ENCODE measurements at regions not wholly inside any gene's neighbourhood (a gene's known extent, or its start where the extent isn't known, plus 50 kb on each side); places are given as distances from the start of the nearest gene placed in this dataset.

DNA sequence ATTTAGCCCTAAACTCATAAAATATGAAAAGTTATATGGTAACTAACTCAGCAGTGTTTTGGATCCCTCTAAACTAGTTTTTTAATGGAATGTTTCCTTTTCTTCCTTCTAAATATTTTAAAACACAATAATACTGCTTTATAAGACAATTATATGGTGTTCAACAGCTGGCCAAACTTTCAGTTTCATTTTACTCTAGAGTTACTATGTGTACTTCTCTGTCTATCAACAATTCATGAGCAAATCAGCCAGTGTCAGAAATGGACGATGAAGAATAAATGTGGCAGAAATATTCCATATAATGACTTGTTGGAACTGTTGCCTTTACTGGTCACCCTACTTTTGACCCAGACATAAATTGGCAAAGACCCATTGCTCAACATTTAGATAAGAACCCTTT lies 64.8 kb upstream of the CXXC4 start:
- no peaks in the 10 kb centered on the region for H3K79me2 ChIP-seq (replicated peaks; ENCODE audit: insufficient read depth)
- no peak overlapping the region for H3K4me2 ChIP-seq
- H3K27ac ChIP-seq (ENCODE audit: low read depth), result no peak overlapping the region
- no peaks in the 10 kb centered on the region for H3K4me1 ChIP-seq (ENCODE audit: insufficient read depth)
- no peaks in the 10 kb centered on the region for H3K36me3 ChIP-seq (ENCODE audit: insufficient read depth)
- Mint-ChIP-seq H3K9me3 (peaks cover 6% of the 10 kb centered on the region; the same call in 1 of the 3 replicates), H3K27ac (no peak overlapping the region), H3K36me3 (ENCODE audit: low read depth) (no peaks in the 10 kb centered on the region), H3K4me1 (no peaks in the 10 kb centered on the region), H3K27me3 (ENCODE audit: insufficient read depth, low read depth, poor library complexity) (no peaks in the 10 kb centered on the region), H3K4me3 (no peak overlapping the region)
- DNase-seq (ENCODE audit: low spot score) (no peak), ATAC-seq (no peak)
- H3K27me3 ChIP-seq (ENCODE audit: insufficient read depth), result no peaks in the 10 kb centered on the region
- no peak overlapping the region for H3K4me3 ChIP-seq
- no peak for TF ChIP-seq ZNF331 (CRISPR knock-in tag; IDR thresholded peaks at IDR 0.05; ENCODE audit: low read depth)
- TF ChIP-seq ETS1 (IDR thresholded peaks at IDR 0.05), result no peak
- TF ChIP-seq, protein P1, sequence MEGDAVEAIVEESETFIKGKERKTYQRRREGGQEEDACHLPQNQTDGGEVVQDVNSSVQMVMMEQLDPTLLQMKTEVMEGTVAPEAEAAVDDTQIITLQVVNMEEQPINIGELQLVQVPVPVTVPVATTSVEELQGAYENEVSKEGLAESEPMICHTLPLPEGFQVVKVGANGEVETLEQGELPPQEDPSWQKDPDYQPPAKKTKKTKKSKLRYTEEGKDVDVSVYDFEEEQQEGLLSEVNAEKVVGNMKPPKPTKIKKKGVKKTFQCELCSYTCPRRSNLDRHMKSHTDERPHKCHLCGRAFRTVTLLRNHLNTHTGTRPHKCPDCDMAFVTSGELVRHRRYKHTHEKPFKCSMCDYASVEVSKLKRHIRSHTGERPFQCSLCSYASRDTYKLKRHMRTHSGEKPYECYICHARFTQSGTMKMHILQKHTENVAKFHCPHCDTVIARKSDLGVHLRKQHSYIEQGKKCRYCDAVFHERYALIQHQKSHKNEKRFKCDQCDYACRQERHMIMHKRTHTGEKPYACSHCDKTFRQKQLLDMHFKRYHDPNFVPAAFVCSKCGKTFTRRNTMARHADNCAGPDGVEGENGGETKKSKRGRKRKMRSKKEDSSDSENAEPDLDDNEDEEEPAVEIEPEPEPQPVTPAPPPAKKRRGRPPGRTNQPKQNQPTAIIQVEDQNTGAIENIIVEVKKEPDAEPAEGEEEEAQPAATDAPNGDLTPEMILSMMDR (conservative IDR thresholded peaks at IDR 0.05; ENCODE audit: low read depth in 2 of 2), result no peak
- no peak for TF ChIP-seq POLR2AphosphoS5 (IDR thresholded peaks at IDR 0.05; ENCODE audit: low read depth)
- H4K20me1 ChIP-seq (replicated peaks; ENCODE audit: insufficient read depth), result no peaks in the 10 kb centered on the region
- H3K9me2 ChIP-seq (ENCODE audit: insufficient read depth), result no peaks in the 10 kb centered on the region
- no peak overlapping the region for H2AFZ ChIP-seq
- no peaks in the 10 kb centered on the region for H3F3A ChIP-seq (replicated peaks; ENCODE audit: low read depth)

DNA sequence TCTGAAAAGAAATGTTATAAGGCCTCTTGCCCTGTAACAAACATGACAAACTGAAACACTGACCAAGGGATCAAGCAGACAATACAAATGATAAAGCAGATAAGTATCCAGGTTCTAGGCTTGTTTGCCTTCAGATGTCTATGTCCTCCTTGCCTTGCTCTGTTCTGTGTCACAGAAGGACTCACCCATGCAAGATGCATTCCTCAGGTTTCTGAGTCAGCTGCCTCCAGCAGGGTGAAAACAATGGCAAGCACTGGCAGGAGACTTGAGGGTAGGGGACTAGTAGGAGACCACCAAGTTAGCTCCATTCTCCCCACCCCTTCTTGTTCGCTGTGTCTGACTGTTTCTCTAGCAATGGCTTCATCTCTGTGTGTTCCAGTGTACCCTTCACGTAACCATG lies 76.6 kb upstream of the CXXC4 start:
- Histone ChIP-seq H3K27me3 (ENCODE audit: insufficient read depth) (no peaks in the 10 kb centered on the region), H3K79me2 (replicated peaks; ENCODE audit: insufficient read depth) (no peaks in the 10 kb centered on the region), H3K4me1 (ENCODE audit: insufficient read depth) (no peaks in the 10 kb centered on the region), H4K20me1 (replicated peaks; ENCODE audit: insufficient read depth) (no peaks in the 10 kb centered on the region), H3K9me2 (ENCODE audit: insufficient read depth) (no peaks in the 10 kb centered on the region; the same call in 1 of the 2 replicates), H3F3A (replicated peaks; ENCODE audit: low read depth) (no peaks in the 10 kb centered on the region), H2AFZ (no peak overlapping the region), H3K4me2 (no peak overlapping the region; the same call in 1 of the 2 replicates), H3K36me3 (ENCODE audit: insufficient read depth) (no peaks in the 10 kb centered on the region), H3K27ac (ENCODE audit: low read depth) (no peak overlapping the region), H3K4me3 (no peak overlapping the region)
- Mint-ChIP-seq H3K27me3 (ENCODE audit: insufficient read depth, low read depth, poor library complexity) (no peaks in the 10 kb centered on the region), H3K9me3 (no peaks in the 10 kb centered on the region; the same call in 2 of the 3 replicates), H3K4me1 (peaks cover 6% of the 10 kb centered on the region; the same call in 2 of the 3 replicates), H3K36me3 (ENCODE audit: low read depth) (no peaks in the 10 kb centered on the region), H3K27ac (no peak overlapping the region), H3K4me3 (no peak overlapping the region)
- ATAC-seq (peak; percentile 65), DNase-seq (ENCODE audit: low spot score) (no peak)
- no peak for TF ChIP-seq CREB1 (CRISPR knock-in tag; IDR thresholded peaks at IDR 0.05; ENCODE audit: low read depth)
- TF ChIP-seq, protein P2, sequence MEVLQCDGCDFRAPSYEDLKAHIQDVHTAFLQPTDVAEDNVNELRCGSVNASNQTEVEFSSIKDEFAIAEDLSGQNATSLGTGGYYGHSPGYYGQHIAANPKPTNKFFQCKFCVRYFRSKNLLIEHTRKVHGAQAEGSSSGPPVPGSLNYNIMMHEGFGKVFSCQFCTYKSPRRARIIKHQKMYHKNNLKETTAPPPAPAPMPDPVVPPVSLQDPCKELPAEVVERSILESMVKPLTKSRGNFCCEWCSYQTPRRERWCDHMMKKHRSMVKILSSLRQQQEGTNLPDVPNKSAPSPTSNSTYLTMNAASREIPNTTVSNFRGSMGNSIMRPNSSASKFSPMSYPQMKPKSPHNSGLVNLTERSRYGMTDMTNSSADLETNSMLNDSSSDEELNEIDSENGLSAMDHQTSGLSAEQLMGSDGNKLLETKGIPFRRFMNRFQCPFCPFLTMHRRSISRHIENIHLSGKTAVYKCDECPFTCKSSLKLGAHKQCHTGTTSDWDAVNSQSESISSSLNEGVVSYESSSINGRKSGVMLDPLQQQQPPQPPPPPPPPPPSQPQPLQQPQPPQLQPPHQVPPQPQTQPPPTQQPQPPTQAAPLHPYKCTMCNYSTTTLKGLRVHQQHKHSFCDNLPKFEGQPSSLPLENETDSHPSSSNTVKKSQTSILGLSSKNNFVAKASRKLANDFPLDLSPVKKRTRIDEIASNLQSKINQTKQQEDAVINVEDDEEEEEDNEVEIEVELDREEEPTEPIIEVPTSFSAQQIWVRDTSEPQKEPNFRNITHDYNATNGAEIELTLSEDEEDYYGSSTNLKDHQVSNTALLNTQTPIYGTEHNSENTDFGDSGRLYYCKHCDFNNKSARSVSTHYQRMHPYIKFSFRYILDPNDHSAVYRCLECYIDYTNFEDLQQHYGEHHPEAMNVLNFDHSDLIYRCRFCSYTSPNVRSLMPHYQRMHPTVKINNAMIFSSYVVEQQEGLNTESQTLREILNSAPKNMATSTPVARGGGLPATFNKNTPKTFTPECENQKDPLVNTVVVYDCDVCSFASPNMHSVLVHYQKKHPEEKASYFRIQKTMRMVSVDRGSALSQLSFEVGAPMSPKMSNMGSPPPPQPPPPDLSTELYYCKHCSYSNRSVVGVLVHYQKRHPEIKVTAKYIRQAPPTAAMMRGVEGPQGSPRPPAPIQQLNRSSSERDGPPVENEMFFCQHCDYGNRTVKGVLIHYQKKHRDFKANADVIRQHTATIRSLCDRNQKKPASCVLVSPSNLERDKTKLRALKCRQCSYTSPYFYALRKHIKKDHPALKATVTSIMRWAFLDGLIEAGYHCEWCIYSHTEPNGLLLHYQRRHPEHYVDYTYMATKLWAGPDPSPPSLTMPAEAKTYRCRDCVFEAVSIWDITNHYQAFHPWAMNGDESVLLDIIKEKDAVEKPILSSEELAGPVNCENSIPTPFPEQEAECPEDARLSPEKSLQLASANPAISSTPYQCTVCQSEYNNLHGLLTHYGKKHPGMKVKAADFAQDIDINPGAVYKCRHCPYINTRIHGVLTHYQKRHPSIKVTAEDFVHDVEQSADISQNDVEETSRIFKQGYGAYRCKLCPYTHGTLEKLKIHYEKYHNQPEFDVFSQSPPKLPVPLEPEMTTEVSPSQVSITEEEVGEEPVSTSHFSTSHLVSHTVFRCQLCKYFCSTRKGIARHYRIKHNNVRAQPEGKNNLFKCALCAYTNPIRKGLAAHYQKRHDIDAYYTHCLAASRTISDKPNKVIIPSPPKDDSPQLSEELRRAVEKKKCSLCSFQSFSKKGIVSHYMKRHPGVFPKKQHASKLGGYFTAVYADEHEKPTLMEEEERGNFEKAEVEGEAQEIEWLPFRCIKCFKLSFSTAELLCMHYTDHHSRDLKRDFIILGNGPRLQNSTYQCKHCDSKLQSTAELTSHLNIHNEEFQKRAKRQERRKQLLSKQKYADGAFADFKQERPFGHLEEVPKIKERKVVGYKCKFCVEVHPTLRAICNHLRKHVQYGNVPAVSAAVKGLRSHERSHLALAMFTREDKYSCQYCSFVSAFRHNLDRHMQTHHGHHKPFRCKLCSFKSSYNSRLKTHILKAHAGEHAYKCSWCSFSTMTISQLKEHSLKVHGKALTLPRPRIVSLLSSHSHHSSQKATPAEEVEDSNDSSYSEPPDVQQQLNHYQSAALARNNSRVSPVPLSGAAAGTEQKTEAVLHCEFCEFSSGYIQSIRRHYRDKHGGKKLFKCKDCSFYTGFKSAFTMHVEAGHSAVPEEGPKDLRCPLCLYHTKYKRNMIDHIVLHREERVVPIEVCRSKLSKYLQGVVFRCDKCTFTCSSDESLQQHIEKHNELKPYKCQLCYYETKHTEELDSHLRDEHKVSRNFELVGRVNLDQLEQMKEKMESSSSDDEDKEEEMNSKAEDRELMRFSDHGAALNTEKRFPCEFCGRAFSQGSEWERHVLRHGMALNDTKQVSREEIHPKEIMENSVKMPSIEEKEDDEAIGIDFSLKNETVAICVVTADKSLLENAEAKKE (CRISPR knock-in tag; IDR thresholded peaks at IDR 0.05), result peak; percentile 75
- no peak for TF ChIP-seq ZNF331 (CRISPR knock-in tag; IDR thresholded peaks at IDR 0.05; ENCODE audit: low read depth)
- TF ChIP-seq POLR2AphosphoS5 (IDR thresholded peaks at IDR 0.05; ENCODE audit: low read depth), result no peak
- no peak for TF ChIP-seq EZH2phosphoT487 (IDR thresholded peaks at IDR 0.05; ENCODE audit: unreplicated experiment)
- TF ChIP-seq, protein P1 (conservative IDR thresholded peaks at IDR 0.05; ENCODE audit: low read depth in 2 of 2), result no peak
- no peak for TF ChIP-seq NANOG (IDR thresholded peaks at IDR 0.05; ENCODE audit: borderline replicate concordance)
- TF ChIP-seq ZNF114 (CRISPR knock-in tag; IDR thresholded peaks at IDR 0.05), result no peak
